OCI-M2 (cell line): ENCODE measurements at regions not wholly inside any gene's neighbourhood (a gene's known extent, or its start where the extent isn't known, plus 50 kb on each side); places are given as distances from the start of the nearest gene placed in this dataset.

Experiments used
- DNase-seq: peaks from one replicate; lab custom pipeline; 2025; ENCODE audit not compliant: unreplicated experiment; lab: John Stamatoyannopoulos, UW

- no peak for DNase-seq
Observed at GRCh38 chr1:191140038-191140437, 662.4 kb upstream of the BRINP3 start.

DNA sequence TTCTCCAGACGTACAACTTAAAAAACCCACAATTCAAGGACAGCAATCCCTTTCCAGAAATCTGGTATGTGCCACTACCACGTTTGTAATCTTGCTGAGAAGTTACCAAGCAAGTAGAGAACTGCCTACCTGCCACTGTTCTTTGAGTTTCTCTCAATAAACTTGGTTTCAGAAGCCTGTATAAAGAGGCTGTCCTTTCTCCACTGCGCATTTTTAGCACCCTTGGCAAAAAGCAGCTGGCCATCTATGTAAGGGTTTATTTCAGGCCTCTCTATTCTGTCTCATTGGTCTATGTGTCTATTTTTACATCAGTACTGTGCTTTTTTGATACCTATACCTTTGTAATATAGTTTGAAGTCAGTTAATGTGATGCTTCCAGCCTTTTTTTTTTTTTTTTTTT is 665.1 kb upstream of the BRINP3 start:
- DNase-seq = no peak

DNA sequence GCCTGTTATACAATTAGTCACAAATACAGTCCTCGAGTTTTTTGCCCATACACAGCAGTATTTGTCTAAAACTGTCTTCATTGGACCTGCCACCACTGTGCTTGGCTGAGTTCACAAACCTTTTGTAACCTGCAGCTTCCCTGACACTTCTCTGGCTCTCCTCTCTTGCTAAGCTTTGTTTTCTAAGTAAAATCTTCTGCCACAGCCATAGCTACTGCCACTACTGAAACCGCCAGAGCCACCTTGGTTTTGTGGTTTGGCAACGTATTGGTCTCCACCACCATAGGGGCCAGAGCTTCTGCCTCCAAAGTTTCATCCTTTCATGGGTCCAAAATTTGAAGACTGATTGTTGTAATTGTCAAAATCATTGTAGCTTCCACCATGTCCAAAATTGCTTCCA is 668.2 kb upstream of the BRINP3 start:
- no peak for DNase-seq

DNA sequence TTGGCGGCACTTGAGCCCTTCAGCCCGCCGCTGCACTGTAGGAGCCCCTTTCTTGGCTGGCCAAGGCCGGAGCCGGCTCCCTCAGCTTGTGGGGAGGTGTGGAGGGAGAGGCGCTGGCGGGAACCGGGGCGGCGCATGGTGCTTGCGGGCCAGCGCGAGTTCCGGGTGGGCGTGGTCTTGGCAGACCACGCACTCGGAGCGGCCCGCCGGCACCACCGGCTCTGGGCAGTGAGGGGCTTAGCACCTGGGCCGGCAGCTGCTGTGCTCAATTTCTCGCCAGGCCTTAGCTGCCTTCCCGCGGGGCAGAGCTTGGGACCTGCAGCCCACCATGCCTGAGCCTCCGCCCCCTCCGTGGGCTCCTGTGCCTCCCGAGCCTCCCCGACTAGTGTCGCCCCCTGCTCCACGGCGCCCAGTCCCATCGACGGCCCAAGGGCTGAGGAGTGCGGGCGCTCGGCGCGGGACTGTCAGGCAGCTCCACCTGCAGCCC is 673.7 kb upstream of the BRINP3 start:
- no peak for DNase-seq

GRCh38 chr1:191152776-191153175 is 675.1 kb upstream of the BRINP3 start:
- no peak for DNase-seq

DNA sequence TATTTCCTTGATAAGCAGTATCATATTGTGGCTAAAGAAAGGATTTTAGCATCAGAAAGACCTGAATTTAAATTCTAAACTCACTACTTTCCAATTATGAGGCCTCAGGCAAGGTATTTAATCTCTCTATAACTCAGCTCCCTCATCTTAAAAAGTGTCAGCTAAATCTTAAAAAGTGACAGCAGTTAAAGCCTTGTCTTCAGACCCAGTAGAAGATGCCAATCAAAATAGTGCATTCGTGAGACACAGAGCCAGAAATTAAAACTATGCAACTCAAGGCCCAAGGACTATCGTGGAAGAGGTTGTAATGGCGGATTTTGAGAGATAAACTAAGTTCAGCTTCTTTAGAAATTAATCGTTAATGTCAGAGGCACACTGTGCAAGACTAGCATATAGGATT is 677.5 kb upstream of the BRINP3 start:
- no peak for DNase-seq

DNA sequence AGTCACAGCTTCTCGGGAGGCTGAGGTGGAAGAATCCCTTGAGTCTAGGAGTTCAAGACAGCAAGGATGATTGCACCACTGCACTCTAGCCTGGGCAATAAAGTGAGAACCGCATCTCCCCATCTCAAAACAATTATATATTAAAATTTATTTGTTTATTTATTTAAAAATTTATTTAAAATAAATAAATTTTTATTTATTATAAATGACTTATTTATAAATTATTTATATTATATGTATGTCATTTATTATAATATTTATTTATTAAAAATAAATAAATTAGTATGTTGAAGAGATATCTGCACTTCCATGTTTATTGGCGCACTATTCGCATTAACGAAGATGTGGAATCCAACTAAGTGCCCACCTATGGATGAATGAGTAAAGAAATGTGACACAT is 683.2 kb upstream of the BRINP3 start:
- DNase-seq = no peak

DNA sequence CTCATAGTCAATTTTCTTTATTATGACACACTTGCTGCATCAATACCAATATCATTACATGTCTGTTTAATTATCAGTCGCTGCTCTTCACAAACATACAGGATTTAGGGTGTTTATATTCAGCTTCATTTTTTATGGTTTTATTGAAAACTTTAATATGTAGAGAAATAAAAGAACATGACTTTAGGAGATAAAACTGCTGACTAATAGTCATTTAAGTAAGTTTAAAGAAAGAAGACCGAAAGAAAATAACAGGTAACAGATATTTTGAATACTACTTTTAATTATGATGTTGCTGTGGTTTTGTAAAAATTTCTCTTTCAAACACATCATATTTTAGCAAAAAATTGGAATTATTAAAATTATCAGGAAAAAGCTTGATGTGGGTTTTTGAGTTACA is 685.1 kb upstream of the BRINP3 start:
- no peak for DNase-seq

- no peak for DNase-seq
Observed at GRCh38 chr1:191163621-191164020, 686.0 kb upstream of the BRINP3 start.

GRCh38 chr1:191174298-191174697 is 696.6 kb upstream of the BRINP3 start:
- no peak for DNase-seq

DNA sequence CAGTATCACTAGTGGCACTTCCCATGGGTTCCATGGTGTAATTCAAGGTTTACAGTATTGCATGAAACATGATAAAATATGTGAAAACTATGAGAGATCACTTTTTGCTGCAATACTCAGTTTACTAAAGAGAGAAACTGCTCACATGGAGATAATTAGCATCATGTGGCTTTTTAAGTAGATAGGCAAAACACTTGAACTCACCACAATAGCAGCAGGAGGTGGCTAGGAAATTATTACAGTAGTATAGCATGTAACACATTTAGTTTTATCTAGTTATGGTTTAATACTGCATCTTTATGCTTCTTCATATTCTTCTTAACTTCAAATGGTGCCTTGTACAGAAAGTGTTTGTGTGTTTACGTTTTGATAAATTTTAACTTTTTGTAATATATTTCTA is 698.5 kb upstream of the BRINP3 start:
- DNase-seq = no peak

DNA sequence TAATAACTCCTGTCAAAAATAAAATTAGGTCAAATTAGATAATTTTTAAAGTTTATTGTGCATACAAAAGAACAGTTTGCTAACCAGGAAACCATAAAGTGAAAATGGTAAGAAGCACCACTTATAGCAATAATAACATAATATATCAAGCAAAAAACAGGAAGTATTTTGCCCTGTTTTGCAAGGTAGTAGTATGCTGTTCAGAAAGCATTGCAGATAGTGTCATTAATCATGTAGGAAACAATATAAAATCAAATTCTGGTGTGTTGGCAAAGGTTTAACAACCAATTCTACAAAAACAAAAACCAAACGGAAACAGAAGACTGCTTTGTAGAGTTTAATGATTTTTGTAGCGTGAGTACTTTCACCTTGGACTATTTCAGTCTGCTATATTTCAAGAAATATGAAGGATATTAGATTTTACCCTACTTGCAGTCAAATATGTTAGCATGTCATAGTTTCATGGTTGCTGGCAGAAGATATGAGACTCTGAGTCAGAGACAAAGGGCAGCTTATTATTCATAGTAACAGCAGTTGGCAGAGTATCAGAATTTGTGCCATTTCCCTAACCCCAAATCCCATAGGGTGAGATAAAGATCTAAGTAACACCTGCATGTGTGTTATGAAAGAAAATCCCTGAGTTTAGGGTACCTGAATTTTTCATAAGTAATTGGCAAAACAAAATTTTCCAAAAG is 729.0 kb upstream of the BRINP3 start:
- DNase-seq = no peak

GRCh38 chr1:191222206-191222605 is 744.5 kb upstream of the BRINP3 start:
- no peak for DNase-seq

- no peak for DNase-seq
Observed at GRCh38 chr1:191240925-191241324, 763.3 kb upstream of the BRINP3 start.

DNA sequence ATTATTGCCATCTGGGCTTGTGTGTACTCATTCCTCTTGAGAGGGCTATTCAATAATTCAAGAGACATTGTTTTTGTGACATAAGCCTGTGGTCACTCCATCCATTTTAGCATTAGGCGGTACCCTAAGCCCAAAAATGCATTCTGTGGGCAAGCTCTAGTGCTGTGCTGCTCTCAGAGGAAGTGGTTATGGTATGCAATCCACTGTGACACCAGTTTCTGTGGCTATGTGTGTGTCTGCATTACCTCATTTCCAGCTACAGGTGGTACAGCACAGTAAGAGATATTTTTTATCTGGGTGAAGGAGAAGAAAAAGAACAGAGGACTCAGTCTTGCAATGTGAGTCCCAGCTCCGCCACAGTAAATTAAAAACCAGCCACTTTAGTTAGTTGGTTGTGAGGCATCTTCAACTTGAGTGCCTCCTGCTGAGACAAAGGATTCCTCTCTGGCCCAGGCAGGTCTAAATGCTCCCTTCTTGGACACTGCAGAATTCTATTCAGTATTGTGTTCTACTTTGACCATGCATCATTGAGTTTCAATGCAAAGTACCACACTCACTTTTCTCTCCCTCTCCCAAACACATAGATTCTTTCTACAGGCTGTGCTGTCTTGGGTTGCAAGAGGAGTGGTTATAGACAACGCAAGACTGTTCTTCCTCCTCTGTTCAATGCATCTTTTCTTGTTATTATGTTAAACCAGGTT is 777.8 kb upstream of the BRINP3 start:
- DNase-seq = no peak

DNA sequence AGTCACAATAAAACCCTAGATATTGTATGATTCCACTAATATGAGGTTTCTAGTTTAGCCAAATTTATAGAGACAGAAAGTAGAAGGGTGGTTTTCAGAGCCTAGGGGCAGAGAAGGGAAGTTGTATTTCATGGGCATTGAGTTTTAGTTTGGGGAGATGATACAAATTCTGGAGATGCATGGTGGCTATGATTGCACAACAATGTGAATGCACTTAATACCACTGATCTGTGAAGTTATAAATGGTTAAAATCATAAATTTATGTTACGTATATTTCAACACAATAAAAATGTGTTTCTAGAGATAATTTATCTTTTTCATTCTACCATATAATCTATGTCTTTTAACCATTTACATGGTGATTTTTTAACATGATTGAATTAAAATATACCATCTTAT is 779.3 kb upstream of the BRINP3 start:
- no peak for DNase-seq

GRCh38 chr1:191260056-191260455 is 782.4 kb upstream of the BRINP3 start:
- no peak for DNase-seq

DNA sequence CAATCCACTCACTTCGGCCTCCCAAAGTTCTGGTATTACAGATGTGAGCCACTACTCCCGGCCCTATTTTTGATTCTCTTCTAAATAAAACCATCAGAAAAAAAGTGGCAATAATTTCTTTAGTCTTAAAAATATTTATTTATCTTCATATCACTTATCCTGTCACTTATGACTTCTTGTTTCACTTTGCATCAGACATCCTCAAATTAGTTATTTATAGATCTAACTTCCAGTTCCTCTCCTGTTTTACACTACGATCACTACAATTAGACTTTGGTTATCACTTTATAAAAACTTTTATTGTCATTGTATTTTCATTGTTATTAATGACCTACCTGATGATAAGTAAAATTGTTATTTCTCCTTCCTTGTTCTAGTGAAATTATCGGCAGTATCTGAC is 783.4 kb upstream of the BRINP3 start:
- no peak for DNase-seq

DNA sequence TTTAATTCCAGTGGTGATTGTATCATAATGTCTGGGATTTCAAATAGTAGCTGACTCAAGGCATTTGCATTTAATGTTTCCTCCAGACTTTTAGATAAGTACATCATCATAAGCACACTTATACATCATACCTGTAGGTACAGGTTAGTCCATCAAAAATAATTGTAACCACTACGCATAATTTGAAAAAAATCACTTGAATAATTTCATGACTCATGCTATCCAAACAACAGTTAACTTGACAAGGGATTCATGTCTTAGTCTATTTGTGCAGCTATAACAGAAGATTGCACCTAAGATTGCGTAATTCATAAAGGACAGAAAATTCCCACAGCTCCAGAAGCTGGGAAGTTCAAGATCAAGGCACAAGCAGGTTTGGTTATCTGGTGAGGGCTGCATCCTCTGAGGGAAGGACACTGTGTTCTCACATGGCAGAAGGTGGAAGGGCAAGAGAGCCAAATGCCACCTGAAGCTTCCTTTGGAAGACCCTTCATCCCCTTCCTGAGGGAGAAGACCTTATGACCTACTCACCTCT is 801.7 kb upstream of the BRINP3 start:
- no peak for DNase-seq

- DNase-seq = no peak
Observed at GRCh38 chr1:191284175-191284574, 806.5 kb upstream of the BRINP3 start.

DNA sequence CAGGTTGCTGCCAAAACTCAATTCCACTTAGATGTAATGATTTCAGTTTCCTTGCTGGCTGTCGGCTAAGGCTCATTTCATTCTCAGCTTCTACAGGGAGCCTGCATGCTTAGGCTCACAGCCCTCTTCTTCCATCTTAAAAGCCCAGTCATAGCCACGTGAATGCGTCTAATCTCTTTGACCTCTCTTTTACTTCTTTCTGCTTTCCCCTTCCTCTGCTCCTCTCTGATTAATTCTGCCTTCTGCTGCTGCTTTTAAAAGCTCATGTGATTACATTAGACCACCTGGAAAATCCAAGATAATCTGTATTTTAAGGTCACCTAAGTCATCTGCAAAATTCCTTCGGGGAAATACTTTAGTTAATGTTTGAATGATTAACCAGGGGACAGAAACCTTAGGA is 812.8 kb upstream of the BRINP3 start:
- DNase-seq = no peak

DNA sequence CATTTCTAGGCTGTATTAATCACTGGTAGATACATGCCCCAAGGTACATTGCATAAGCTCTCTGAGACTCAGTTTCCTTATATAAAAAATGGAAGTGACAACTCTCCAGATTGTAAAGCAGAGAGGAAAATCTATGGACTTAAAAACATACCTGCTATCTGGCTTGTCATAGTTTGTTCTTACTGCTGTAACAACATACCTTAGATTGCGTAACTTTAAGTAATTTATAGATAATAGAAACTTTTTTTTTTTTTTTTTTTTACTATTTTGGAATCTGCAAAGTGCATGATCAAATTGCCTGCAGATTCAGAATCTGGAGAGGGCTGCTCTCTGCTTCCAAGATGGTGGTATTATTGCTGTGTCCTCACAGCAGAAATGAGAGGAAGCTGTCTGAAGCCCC is 827.7 kb upstream of the BRINP3 start:
- no peak for DNase-seq

- no peak for DNase-seq
Observed at GRCh38 chr1:191306916-191307315, 829.3 kb upstream of the BRINP3 start.
